ENCODE measurements at regions not wholly inside any gene's neighbourhood (a gene's known extent, or its start where the extent isn't known, plus 50 kb on each side); places are given as distances from the start of the nearest gene placed in this dataset.

- Mint-ChIP-seq H3K4me1 (ENCODE audit: low read depth) (peaks cover 46% of the 10 kb centered on the region), H3K4me3 (no peak overlapping the region), H3K36me3 (ENCODE audit: low read depth) (no peaks in the 10 kb centered on the region; the same call in 1 of the 2 replicates), H3K27ac (no peak overlapping the region), H3K9me3 (no peaks in the 10 kb centered on the region; the same call in 1 of the 2 replicates), H3K27me3 (ENCODE audit: insufficient read depth) (peaks cover 6% of the 10 kb centered on the region)
- peak; percentile 10 for DNase-seq
- no peak for TF ChIP-seq CTCF (IDR thresholded peaks at IDR 0.05)
Observed at GRCh38 chr15:37695719-37696118, 238.7 kb upstream of the TMCO5A start.

DNA sequence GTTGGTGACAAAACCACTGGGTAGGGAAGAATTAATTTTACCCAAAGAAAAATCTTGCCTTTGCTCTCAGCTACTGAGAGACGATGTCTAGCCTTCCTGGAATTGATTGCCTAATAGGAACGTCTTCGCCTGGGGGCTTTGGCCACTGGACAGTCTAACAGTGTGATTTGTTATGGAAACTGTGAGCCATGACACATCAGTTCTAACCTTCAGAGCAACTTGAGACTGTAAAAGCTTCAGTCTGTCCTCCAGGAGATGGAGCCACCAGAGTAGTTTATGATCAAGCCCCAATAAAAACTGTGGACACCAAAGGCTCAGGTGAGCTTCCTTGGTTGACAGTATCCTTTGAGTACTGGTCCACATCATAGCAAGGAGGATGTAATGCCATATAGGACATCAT is 235.8 kb upstream of the TMCO5A start:
- TF ChIP-seq CTCF (IDR thresholded peaks at IDR 0.05) = peak; percentile 46; the same call in 1 of the 2 replicates
- Mint-ChIP-seq H3K4me3 (no peak overlapping the region), H3K4me1 (ENCODE audit: low read depth) (peaks cover 32% of the 10 kb centered on the region), H3K9me3 (no peaks in the 10 kb centered on the region), H3K27me3 (ENCODE audit: insufficient read depth) (peaks cover 1% of the 10 kb centered on the region), H3K27ac (no peak overlapping the region), H3K36me3 (ENCODE audit: low read depth) (no peaks in the 10 kb centered on the region)
- DNase-seq = peak; percentile 68

DNA sequence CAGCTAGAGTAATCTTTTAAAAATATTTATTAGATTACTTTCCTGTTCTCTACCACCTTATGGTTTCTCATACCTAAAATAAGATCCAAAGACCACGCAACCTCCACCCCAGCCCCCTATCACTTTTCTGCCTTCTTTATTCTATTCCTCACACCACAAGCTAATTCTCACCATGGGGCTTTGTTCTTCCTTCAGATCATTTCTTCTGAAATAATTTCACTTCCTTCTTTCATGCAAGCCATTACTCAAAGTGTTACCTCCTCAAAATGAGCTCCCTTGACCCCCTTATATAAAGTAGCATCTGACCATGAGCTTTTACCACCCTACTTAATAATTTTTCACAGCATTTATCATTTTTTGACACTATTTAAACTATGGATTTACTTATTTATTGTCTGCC is 233.2 kb upstream of the TMCO5A start:
- Mint-ChIP-seq H3K4me3 (no peak overlapping the region), H3K27me3 (ENCODE audit: insufficient read depth) (no peaks in the 10 kb centered on the region; the same call in 1 of the 2 replicates), H3K9me3 (no peaks in the 10 kb centered on the region), H3K27ac (no peak overlapping the region), H3K4me1 (ENCODE audit: low read depth) (peaks cover 6% of the 10 kb centered on the region; the same call in 1 of the 2 replicates), H3K36me3 (ENCODE audit: low read depth) (no peaks in the 10 kb centered on the region)
- no peak for DNase-seq
- no peak for TF ChIP-seq CTCF (IDR thresholded peaks at IDR 0.05)

DNA sequence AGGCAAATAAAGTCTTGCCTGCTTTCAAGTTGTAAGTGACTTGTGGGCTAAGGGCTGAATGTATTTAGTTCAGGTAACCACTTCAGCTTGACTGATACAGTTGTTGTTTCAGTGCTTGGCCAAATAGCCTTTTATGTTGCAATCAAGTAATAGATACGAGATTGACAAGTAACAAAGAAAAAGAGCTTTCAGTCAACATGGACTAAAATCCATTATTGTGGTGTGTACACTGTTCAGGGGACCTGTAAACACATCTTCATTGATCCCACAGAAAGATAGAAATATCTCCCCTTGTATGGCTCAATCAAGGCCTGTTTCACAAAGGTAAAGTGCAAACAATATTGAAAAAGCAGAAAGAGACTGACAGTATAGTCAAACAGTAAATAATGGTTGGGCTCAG is 224.8 kb upstream of the TMCO5A start:
- peaks cover 4% of the 10 kb centered on the region; the same call in 1 of the 2 replicates for H3K27me3 Mint-ChIP-seq (ENCODE audit: insufficient read depth)

DNA sequence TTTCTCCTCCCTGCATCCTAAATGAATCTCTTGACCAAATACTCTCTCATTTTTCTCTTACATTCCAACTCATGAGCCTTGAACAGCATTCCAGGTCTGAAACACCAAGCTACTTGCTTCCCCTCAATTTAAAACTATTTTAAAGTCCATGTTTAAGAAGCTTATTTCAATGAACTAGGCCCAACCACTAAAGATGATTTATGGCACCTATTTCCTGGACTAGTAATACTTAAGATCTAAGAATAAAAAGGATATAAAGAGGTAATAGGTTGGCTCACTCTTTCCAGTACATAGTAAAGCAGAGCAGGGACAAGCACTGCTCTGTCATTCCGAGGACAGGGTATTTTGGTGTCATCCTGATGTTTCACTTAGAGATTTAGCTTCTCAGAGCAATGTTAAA is 219.3 kb upstream of the TMCO5A start:
- H3K27me3 Mint-ChIP-seq (ENCODE audit: insufficient read depth) = peaks cover 4% of the 10 kb centered on the region; the same call in 1 of the 2 replicates
- no peak for DNase-seq
- H3K36me3 Mint-ChIP-seq (ENCODE audit: low read depth) = no peaks in the 10 kb centered on the region
- H3K4me1 Mint-ChIP-seq (ENCODE audit: low read depth) = peaks cover 15% of the 10 kb centered on the region
- H3K4me3 Mint-ChIP-seq = no peak overlapping the region
- H3K27ac Mint-ChIP-seq = no peak overlapping the region
- peaks cover 12% of the 10 kb centered on the region for H3K9me3 Mint-ChIP-seq
- no peak for TF ChIP-seq CTCF (IDR thresholded peaks at IDR 0.05)

More for the DNA sequence above, 224.8 kb upstream of the TMCO5A start:
- Mint-ChIP-seq H3K9me3 (peaks cover 12% of the 10 kb centered on the region), H3K4me1 (ENCODE audit: low read depth) (no peaks in the 10 kb centered on the region), H3K27ac (no peak overlapping the region), H3K36me3 (ENCODE audit: low read depth) (no peaks in the 10 kb centered on the region), H3K4me3 (no peak overlapping the region)
- no peak for DNase-seq
- no peak for TF ChIP-seq CTCF (IDR thresholded peaks at IDR 0.05)

- H3K36me3 Mint-ChIP-seq (ENCODE audit: low read depth) = no peaks in the 10 kb centered on the region
- H3K9me3 Mint-ChIP-seq = no peaks in the 10 kb centered on the region
- peaks cover 15% of the 10 kb centered on the region for H3K4me1 Mint-ChIP-seq (ENCODE audit: low read depth)
Observed at GRCh38 chr15:37720267-37720666, 214.2 kb upstream of the TMCO5A start.

More at GRCh38 chr15:37720267-37720666, 214.2 kb upstream of the TMCO5A start:
- Mint-ChIP-seq H3K27ac (no peak overlapping the region), H3K27me3 (ENCODE audit: insufficient read depth) (no peaks in the 10 kb centered on the region), H3K4me3 (no peak overlapping the region)
- no peak for DNase-seq
- TF ChIP-seq CTCF (IDR thresholded peaks at IDR 0.05) = no peak

All from HFFc6 (cell line).